LNCaP clone FGC (cell line): ENCODE measurements at regions not wholly inside any gene's neighbourhood (a gene's known extent, or its start where the extent isn't known, plus 50 kb on each side); places are given as distances from the start of the nearest gene placed in this dataset.
A peak's percentile ranks its signal among the peaks of the same experiment; 100 is the strongest.

Source experiments
- DNase-seq: peaks from one replicate; pipeline ENCODE4 v3.0.0-alpha.2; 2011; ENCODE audit warnings: low read depth
- H3K4me3 ChIP-seq: 2 replicates; pipeline ENCODE4 v1.5.1; 2011; ENCODE audit warnings: mild to moderate bottlenecking, low read depth, low read length, control low read depth
- TF ChIP-seq, protein P1 (sequence below): IDR thresholded peaks from 2 replicates; pipeline ENCODE4 v1.5.1; 2012; ENCODE audit warnings: mild to moderate bottlenecking; ENCODE audit not compliant: control insufficient read depth, insufficient read depth; ENCODE audit errors: extremely low read depth

DNA sequence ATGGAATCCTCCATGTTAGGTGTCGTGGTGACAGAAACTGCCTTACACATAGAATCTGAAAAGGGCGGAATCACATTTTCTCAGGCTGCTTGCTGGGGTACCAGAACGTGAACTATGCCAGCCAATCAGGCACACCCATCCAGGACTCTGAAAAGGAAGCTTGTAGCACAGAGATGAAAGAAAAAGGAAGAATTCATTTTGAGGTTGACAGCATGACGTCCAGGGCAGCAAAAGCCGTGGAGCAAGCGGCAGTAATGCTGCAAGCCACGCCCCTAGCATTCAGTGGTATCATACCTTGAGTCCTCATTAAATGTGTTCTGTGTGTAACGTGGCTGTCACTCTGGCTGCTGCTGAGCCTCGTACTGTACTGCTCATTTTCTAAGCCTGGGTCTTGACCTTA lies 304.0 kb downstream of the DYSF start:
- TF ChIP-seq, protein P1, sequence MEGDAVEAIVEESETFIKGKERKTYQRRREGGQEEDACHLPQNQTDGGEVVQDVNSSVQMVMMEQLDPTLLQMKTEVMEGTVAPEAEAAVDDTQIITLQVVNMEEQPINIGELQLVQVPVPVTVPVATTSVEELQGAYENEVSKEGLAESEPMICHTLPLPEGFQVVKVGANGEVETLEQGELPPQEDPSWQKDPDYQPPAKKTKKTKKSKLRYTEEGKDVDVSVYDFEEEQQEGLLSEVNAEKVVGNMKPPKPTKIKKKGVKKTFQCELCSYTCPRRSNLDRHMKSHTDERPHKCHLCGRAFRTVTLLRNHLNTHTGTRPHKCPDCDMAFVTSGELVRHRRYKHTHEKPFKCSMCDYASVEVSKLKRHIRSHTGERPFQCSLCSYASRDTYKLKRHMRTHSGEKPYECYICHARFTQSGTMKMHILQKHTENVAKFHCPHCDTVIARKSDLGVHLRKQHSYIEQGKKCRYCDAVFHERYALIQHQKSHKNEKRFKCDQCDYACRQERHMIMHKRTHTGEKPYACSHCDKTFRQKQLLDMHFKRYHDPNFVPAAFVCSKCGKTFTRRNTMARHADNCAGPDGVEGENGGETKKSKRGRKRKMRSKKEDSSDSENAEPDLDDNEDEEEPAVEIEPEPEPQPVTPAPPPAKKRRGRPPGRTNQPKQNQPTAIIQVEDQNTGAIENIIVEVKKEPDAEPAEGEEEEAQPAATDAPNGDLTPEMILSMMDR = no peak
- no peak for DNase-seq
- no peak overlapping the region for H3K4me3 ChIP-seq

DNA sequence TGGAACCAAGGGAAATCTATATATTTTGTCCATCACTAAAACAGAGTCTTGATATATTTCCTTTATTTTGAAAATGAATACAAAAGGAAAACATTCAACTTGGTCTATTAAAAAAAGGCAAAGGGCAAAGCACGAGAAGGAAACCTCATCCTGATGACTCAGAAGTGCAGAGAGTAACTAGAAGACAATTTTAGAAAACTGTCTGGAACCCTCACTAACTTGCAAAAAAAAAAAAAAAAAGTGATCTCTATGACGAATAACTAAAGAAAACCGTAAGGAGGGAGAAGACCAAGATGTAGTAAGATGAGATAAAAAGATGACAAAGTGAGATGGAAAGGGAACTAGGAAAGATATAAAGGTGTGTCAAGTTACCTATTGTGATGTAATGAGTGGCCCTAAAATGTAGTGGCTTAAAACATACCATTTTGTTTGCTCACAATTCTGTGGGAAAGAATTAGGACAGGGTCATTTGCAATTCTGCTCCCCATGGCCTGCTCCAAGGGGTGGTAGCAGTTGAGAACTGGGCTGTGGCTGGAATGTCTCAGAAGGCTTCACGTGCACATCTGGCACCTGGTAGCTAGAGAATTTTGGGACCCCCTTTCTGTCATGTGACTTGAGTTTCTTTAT lies 303.0 kb downstream of the DYSF start:
- DNase-seq = no peak
- H3K4me3 ChIP-seq = no peak overlapping the region
- TF ChIP-seq, protein P1 = no peak

DNA sequence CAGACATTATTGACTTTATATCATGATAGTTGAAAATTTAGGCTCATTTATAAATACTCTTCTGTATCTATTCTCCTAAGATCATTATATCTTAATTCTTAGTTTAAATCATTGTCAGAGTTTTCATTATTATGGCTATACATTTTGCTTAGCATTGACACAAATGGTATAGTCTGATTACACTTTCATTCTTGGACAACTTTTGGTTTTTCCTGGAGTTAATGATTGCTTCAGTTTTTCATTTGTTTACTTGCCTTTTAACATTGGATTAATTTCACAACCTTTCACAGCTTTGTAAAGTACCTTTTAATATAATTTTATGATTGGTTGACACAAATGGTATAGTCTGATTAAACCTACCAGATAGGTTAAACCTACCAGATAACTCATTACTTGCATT lies 298.2 kb downstream of the DYSF start:
- DNase-seq = no peak
- TF ChIP-seq, protein P1 = no peak
- no peak overlapping the region for H3K4me3 ChIP-seq

DNA sequence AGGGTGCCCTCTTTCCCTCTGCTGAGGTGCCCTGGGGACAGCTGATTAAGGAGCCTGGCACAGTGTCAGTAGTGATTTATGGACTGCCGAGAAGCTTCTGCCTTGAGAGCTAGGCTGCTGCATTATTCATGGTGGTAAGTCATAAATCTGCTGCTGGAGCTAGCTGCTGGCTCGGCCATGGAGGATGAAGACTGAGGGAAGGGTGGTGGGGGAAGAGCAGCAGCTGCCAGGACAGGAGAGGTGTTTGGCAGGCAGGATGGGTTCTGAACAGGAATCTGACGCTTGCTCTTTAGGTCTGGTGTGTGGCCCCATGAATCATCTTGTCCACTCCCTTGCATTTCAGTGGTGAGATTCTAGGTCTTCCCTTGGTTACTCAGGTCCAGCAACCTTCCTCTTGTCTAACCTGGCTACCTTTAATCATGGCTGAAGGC lies 296.3 kb downstream of the DYSF start:
- no peak overlapping the region for H3K4me3 ChIP-seq
- no peak for DNase-seq
- TF ChIP-seq, protein P1 = no peak

DNA sequence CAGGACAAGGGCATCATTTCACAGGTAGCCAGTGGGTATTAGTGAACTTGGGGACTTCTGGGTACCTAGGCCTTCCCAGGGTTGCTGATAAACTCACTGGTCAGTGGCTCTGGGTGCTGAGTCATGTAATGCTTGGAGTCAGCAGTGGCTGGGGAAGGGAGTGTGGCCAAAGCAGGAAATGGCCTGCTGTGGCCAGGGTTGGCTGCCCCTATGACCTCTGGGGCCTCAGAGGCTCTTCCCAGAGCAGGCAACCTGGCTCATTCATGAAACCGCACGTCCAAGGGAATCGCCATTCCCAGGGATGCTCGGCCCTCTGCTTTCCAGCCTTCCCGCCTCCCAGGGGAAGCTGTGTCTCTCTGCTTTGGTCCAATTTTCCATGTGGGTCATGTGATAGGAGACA lies 294.9 kb downstream of the DYSF start:
- TF ChIP-seq, protein P1 = no peak
- no peak for DNase-seq
- no peak overlapping the region for H3K4me3 ChIP-seq

DNA sequence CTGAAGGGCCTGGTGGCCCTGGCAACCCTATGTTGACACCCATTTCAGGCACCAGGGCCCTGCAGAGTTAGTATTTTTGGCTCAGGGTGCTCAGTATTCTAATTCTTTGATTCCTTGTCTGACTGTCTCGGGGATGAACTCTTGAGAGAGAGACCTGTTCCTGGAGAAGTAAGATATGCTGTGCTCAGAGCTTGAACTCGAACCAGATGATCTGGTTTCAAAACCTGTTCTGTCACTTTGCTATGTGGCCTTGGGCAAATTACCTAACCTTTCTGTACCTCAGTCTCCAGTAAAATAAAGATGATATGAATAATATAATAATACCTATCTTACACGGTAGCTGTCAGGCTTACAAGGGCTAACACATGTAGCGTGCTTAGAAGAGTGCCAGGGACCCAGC lies 294.2 kb downstream of the DYSF start:
- 0 out of 2 replicates have a peak overlapping the region, but pooled peaks have one; percentile 9 for H3K4me3 ChIP-seq
- TF ChIP-seq, protein P1 = no peak
- DNase-seq = peak; percentile 74

DNA sequence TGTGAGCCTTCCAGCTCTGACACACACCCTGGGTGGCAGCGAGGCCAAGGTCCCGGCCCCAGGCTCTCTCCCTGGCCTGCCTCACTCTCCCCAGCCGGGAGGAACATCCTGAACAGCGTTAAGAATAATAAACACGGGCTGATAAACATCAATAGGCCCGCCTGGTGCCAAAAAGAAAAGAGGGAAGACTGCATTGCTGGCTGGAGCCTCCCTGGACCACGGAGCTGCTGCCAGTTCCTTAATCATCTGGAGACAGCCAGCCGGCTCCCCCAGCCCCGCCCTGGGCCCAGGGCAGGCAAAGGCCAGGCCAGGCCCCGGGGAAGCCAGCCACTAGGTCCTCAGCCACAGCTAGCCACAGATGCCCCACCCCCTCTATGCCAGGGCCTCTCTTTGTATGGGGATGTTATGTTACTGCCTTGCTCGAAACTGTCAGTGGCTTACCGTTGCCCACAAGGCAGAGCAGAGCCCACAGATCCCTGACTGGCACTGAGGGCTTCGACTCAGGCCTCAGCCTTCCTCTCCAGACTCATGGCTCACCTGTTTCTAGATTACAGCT lies 293.7 kb downstream of the DYSF start:
- DNase-seq = peak; percentile 23
- H3K4me3 ChIP-seq = 0 out of 2 replicates have a peak overlapping the region, but pooled peaks have one; percentile 9
- TF ChIP-seq, protein P1 = no peak
